ENCODE measurements at regions not wholly inside any gene's neighbourhood (a gene's known extent, or its start where the extent isn't known, plus 50 kb on each side); places are given as distances from the start of the nearest gene placed in this dataset.

DNA sequence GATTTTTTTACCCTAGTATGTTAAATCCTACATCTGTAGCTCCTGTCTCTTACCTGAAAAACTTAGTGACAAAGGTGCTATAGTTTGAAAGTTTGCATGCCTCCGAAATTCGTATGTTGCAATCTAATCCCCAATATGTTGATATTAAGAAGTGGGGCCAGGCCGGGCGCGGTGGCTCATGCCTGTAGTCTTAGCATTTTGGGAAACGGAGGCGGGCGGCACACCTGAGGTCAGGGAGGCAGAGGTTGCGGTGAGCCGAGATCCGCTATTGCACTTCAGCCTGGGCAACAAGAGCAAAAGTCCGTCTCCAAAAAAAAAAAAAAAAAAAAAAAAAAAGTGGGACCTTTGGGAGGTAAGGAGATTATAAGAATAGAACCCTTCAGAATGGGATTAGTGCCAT is 471.3 kb upstream of the TECRL start:
- Mint-ChIP-seq H3K4me1 (no peaks in the 10 kb centered on the region), H3K27ac (no peak overlapping the region), H3K27me3 (ENCODE audit: insufficient read depth, low read depth, poor library complexity) (no peaks in the 10 kb centered on the region), H3K36me3 (ENCODE audit: low read depth) (no peaks in the 10 kb centered on the region), H3K9me3 (no peaks in the 10 kb centered on the region), H3K4me3 (no peak overlapping the region)
- no peak for ATAC-seq
- Histone ChIP-seq H3K4me3 (no peak overlapping the region), H3K27ac (ENCODE audit: low read depth) (no peak overlapping the region), H3K9me2 (ENCODE audit: insufficient read depth) (0 out of 2 replicates have a peak, but pooled peaks cover 3% of the 10 kb centered on the region), H3K4me1 (ENCODE audit: insufficient read depth) (no peaks in the 10 kb centered on the region), H4K20me1 (replicated peaks; ENCODE audit: insufficient read depth) (no peaks in the 10 kb centered on the region), H3F3A (replicated peaks; ENCODE audit: low read depth) (no peaks in the 10 kb centered on the region), H3K79me2 (replicated peaks; ENCODE audit: insufficient read depth) (no peaks in the 10 kb centered on the region), H3K4me2 (no peak overlapping the region), H3K27me3 (ENCODE audit: insufficient read depth) (no peaks in the 10 kb centered on the region), H2AFZ (no peak overlapping the region), H3K36me3 (ENCODE audit: insufficient read depth) (no peaks in the 10 kb centered on the region)
- DNase-seq (ENCODE audit: low spot score), result no peak
- TF ChIP-seq POLR2AphosphoS5 (IDR thresholded peaks at IDR 0.05; ENCODE audit: low read depth) (no peak), CREB1 (CRISPR knock-in tag; IDR thresholded peaks at IDR 0.05; ENCODE audit: low read depth) (no peak), ZNF331 (CRISPR knock-in tag; IDR thresholded peaks at IDR 0.05; ENCODE audit: low read depth) (no peak), REST (IDR thresholded peaks at IDR 0.05; ENCODE audit: unreplicated experiment) (no peak), EZH2 (IDR thresholded peaks at IDR 0.05; ENCODE audit: low read depth, unreplicated experiment) (no peak), EZH2phosphoT487 (IDR thresholded peaks at IDR 0.05; ENCODE audit: unreplicated experiment) (no peak), ZNF114 (CRISPR knock-in tag; IDR thresholded peaks at IDR 0.05) (no peak), JUNB (IDR thresholded peaks at IDR 0.05; ENCODE audit: unreplicated experiment) (no peak), STAT1 (IDR thresholded peaks at IDR 0.05; ENCODE audit: unreplicated experiment) (no peak), NANOG (IDR thresholded peaks at IDR 0.05; ENCODE audit: borderline replicate concordance) (no peak), ZNF462 (CRISPR knock-in tag; IDR thresholded peaks at IDR 0.05) (no peak)
- TF ChIP-seq, protein P1, sequence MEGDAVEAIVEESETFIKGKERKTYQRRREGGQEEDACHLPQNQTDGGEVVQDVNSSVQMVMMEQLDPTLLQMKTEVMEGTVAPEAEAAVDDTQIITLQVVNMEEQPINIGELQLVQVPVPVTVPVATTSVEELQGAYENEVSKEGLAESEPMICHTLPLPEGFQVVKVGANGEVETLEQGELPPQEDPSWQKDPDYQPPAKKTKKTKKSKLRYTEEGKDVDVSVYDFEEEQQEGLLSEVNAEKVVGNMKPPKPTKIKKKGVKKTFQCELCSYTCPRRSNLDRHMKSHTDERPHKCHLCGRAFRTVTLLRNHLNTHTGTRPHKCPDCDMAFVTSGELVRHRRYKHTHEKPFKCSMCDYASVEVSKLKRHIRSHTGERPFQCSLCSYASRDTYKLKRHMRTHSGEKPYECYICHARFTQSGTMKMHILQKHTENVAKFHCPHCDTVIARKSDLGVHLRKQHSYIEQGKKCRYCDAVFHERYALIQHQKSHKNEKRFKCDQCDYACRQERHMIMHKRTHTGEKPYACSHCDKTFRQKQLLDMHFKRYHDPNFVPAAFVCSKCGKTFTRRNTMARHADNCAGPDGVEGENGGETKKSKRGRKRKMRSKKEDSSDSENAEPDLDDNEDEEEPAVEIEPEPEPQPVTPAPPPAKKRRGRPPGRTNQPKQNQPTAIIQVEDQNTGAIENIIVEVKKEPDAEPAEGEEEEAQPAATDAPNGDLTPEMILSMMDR (conservative IDR thresholded peaks at IDR 0.05; ENCODE audit: low read depth in 2 of 2), result no peak
- TF ChIP-seq, protein P2, sequence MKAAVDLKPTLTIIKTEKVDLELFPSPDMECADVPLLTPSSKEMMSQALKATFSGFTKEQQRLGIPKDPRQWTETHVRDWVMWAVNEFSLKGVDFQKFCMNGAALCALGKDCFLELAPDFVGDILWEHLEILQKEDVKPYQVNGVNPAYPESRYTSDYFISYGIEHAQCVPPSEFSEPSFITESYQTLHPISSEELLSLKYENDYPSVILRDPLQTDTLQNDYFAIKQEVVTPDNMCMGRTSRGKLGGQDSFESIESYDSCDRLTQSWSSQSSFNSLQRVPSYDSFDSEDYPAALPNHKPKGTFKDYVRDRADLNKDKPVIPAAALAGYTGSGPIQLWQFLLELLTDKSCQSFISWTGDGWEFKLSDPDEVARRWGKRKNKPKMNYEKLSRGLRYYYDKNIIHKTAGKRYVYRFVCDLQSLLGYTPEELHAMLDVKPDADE (IDR thresholded peaks at IDR 0.05), result no peak

Data from GM23338 (cell line).